Left renal pelvis (tissue), 4 donors: ENCODE measurements at regions not wholly inside any gene's neighbourhood (a gene's known extent, or its start where the extent isn't known, plus 50 kb on each side); places are given as distances from the start of the nearest gene placed in this dataset.
A peak's percentile ranks its signal among the peaks of the same experiment; 100 is the strongest.
"Not testable (repeated sequence)": the region's sequence is repeated elsewhere in the genome, so short reads cannot be mapped to it uniquely, and the experiment has no call there.

ENCODE experiments used
- DNase-seq, 4 donors: peaks; one replicate each; pipeline ENCODE4 v3.0.0-alpha.2; 2013; ENCODE audit warnings: low read depth in 4 of 4, low spot score in 3 of 4

DNA sequence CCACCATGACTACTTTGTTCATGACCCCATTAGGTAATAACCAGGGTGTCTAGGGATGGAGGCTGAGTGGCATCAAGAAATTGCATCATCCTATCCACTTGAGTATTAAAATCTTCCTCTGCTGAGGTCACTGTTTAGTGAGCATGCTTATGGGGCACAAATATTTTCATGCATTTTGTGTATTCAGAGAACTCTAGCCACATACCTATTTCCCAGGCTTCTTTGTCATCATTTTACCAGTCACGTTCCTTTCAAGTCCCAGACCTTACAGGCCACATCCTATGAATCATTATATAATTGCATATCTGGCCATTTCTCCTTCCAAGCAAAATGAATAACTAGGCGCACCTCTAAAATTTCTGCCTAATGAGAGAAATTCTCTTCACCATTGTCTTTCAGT, 1882.9 kb upstream of the AGA start:
- no peak for DNase-seq

GRCh38 chr4:179328627-179329026, 1886.4 kb upstream of the AGA start:
- DNase-seq, result no peak

DNA sequence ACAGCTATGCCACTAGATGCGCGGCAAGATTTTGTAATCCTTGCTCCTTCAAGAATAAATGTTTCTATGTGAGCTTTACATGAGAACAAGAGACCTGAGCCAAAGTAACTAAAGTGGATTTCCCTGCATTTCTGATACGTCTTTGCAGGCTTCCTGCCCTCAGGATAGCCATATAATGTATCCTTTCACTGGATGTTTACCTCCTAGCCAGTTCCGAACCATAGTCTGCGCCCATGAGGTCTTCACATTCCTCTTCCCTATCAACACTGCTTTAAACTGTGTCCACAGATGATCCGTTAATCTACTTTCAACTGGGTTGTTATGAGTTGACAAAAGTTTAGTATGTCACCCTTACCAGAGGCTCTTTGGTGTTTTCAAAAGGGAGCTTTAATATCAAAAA, 1889.1 kb upstream of the AGA start:
- no peak for DNase-seq

DNA sequence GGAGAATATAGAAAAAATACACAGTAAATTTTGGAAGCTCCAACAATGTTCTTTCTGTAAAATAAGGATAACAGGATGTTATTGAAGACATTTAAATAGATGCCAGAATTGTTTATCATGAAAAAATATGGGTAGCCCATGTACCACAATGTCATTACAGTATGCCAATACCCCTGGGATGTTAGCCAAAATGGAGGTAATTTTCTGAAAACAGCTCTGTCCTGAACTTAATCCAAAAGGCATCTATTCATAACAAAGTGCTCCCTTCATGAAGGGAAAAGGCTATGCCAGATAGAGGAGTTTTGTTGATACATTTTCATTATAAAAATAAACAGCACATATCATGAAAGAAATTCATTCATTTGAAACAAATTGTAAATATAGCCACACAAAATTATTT, 1902.6 kb upstream of the AGA start:
- DNase-seq, result no peak

GRCh38 chr4:179352221-179352620, 1910.0 kb upstream of the AGA start:
- DNase-seq, result no peak

DNA sequence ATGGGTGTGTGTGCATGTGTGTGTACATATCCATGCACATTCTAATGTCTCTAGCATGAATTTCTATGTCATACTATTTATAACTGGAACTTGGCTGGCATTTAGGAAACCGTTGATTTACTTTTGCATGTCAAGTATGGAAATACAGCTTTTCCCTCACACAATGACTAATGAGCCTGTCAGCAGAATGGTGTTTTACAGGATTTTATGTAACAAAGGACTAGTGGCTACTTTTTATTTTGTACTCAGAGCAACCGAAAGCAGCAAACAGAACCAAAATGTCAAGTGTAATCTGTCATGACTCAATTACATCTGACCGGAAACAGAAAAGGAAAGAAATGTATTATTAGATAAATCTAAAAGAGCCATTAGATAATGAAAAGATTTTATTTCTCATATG, 1911.5 kb upstream of the AGA start:
- no peak for DNase-seq

- DNase-seq, result no peak
Measured at GRCh38 chr4:179361978-179362486, 1919.8 kb upstream of the AGA start.

DNA sequence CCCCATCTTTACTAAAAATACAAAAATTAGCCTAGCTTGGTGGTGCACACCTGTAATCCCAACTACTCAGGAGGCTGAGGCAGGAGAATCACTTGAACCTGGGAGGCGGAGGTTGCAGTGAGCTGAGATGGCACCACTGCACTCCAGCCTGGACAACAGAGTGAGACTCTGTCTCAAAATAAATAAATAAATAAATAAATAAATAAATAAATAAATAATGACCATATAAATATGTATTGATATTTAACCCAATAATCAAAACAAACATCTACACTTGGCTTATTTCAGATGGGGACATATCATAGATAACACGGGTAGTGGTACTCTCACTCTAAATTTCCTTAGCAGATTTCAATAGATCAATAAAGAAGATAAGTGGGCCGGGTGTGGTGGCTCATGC, 1923.7 kb upstream of the AGA start:
- DNase-seq, result not testable (repeated sequence)

GRCh38 chr4:179372242-179372641, 1930.0 kb upstream of the AGA start:
- no peak for DNase-seq

GRCh38 chr4:179372746-179373145, 1930.5 kb upstream of the AGA start:
- DNase-seq, result no peak

GRCh38 chr4:179378847-179379246, 1936.6 kb upstream of the AGA start:
- not testable (repeated sequence) for DNase-seq

- no peak for DNase-seq
Measured at GRCh38 chr4:179392787-179393186, 1950.5 kb upstream of the AGA start.

DNA sequence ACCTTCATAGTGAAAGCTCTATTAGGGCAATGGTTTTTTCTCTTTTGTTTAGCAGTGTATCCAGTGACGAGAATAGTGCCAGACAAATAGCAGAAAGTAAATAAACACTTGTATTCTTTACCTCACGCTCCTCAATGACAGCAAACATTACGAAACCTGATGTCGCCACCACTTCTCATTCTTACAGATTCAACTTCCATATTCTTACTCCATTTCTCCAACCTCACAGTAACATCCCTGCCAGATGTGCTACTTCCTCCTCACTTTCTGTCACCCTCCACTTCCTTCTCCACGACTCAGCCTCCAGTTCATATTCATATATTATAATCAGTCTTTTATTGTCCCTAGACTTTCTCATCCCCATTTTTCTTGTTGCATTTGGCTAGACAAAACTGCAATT, 1956.2 kb upstream of the AGA start:
- no peak for DNase-seq

DNA sequence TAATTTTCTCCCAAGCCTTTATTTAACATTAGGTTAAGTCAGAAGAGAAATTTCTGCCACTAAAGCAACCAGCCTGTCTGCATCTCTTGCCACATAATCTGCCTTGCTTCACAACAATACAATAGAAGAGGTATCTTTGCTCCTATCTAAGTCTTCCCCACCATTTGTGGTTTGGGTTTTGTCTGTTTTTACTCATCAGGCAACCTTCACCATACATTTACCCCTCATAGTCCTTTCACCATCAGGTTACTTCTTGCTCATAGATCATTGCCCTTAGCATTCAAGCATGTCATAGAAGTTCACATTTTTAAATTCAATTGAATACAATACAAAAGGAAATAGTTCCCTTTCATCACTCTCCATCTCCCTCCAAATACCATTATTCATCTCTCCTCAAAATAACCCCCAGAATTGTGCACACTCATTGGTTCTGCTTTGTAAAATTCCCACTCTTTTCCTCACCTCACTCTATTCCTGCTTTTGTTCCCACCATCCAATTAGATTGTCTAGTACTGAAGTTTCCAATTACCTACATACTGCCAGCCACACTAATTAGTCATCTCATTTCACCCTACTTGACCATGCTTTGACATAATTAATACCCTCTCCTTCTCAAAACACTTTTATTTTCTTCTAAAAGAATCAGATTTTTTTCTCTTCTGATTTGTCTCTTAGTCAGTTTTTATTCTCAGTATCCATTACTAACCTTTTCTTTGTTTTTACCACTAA, 1957.0 kb upstream of the AGA start:
- no peak for DNase-seq

DNA sequence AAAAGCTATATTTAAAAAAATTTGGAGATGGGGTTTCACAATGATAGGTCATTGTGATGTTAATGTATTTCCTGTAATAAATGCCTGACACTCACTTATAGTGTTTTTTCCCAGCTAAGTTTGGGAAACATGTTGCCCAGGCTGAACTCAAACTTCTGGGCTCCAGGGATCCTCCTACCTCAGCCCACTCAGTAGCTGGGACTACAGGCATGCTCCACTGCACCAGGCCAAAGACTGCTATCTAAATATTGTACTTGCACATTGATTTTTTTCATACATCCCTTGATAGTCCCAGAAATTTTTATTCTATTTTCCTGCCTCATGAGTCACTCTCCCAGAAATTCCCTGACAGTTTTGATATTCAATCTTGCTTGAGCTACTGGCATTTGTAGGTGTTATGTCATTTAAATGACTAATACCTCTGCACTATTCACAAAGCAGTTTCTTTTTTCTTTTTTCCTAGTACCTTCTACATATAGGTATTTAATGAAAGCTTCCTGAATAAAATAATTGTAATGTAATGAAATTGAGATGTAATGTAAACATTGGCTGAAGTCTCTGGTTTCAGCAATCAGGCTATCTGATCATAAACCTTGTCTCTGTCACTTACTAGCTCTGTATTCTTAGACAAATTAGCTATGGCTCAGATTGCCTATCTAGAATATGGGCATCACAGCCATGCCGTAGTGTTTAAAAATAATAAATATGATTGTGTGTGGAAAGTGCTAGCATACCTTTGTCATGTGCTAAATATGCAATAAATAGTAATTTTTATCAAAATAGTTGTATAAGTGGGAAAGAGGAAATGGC, 1973.0 kb upstream of the AGA start:
- DNase-seq, result no peak

DNA sequence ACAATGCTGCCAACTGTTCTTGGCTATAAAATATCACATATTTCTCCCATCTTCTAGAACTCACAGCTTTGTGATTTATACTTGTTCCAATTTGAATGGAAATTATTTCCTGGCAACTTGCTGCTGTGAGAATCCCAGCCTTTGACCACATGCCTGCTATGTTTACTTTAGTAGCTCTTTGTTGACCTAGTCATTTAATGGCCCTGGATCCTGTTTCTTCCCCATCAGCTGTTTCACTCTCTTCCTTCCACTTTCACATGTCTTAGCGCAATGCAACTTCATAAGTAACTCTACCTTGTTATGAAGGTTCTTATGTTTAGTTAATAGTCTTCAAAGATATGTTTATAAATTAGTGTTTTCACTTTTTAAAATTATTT, 1973.6 kb upstream of the AGA start:
- DNase-seq, result peak in 2 of 4 donors; percentile 16 to 44

DNA sequence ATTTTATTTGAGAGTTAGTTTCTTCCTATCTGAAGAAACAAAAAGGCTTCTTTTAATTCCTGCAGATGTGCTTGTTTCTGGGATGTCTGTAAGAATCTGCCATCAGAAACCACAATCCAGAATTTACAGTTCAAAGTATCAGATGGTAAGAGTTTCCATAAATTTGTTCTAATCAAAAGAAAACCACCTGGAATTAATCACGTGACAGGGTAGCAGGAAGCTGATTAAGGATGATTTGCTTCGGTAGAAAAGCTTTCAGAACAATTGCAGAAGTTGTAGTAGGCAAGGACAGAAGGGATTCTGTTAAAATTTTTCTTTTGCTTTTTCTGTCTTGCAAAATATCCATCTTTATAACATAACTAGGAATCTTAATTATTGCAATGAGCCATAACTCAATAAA, 1975.1 kb upstream of the AGA start:
- DNase-seq, result no peak

GRCh38 chr4:179437962-179438361, 1995.7 kb upstream of the AGA start:
- DNase-seq, result no peak

GRCh38 chr4:179441596-179441995, 1999.4 kb upstream of the AGA start:
- no peak for DNase-seq

GRCh38 chr4:179447308-179447707, 2005.1 kb upstream of the AGA start:
- no peak for DNase-seq

GRCh38 chr4:179465131-179465797, 2023.0 kb upstream of the AGA start:
- no peak for DNase-seq

DNA sequence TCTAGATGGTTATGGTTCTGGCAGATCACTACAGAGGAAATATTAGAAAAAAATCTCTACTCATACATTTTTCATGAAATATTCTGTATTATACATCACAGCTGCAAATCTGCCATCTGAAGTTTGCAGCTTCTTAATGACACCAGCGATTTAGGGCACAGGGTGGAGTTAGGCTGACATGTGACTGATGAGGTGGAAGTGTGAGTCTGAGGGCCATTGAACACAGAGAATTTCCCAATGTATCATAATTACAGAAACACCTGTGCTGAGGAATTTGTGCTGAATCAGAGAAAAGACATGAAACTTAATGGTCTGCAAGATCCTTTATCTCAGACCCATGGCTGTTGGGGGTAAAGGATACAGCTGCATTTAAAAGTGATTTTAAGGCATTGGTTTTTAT, 2025.6 kb upstream of the AGA start:
- DNase-seq, result peak in 1 of 4 donors; percentile 3
